Lower lobe of right lung (tissue), 2 donors: ENCODE measurements at regions not wholly inside any gene's neighbourhood (a gene's known extent, or its start where the extent isn't known, plus 50 kb on each side); places are given as distances from the start of the nearest gene placed in this dataset.

Experiments used
- ATAC-seq, 2 donors: fragments of 200-7000 bp; cut with Tn5 transposase; one replicate each; pipeline ENCODE4 v1.9.1; 2020 to 2022; ENCODE audit warnings: mild to moderate bottlenecking in 2 of 2, moderate library complexity in 2 of 2
- DNase-seq: peaks from one replicate; pipeline ENCODE4 v3.0.0-alpha.2; 2020
- H3K27ac ChIP-seq: fragments of 200-600 bp; one replicate; pipeline ENCODE4 v1.8.0; 2022
- H3K27me3 ChIP-seq: fragments of 200-600 bp; one replicate; pipeline ENCODE4 v1.8.0; 2022; ENCODE audit warnings: low read depth
- H3K36me3 ChIP-seq: fragments of 200-600 bp; one replicate; pipeline ENCODE4 v1.8.0; 2022; ENCODE audit warnings: mild to moderate bottlenecking
- H3K4me1 ChIP-seq: fragments of 200-600 bp; one replicate; pipeline ENCODE4 v1.8.0; 2022
- H3K4me3 ChIP-seq: fragments of 200-600 bp; one replicate; pipeline ENCODE4 v1.8.0; 2022; ENCODE audit warnings: mild to moderate bottlenecking
- H3K9me3 ChIP-seq: fragments of 200-600 bp; one replicate; pipeline ENCODE4 v1.8.0; 2022
- intact Hi-C: fragments of 100-400 bp; cut with DNase I; formaldehyde crosslinking; loops from one replicate; pipeline ENCODE4 v1.11.0; 2022
- TF ChIP-seq, protein P1 (sequence below): fragments of 200-600 bp; IDR thresholded peaks from one replicate; pipeline ENCODE4 v1.8.0; 2022; ENCODE audit warnings: antibody characterized with exemption, mild to moderate bottlenecking
- donor health status: DM: no; HTN: yes; CAD: no; lungs with severe emphysema.

DNA sequence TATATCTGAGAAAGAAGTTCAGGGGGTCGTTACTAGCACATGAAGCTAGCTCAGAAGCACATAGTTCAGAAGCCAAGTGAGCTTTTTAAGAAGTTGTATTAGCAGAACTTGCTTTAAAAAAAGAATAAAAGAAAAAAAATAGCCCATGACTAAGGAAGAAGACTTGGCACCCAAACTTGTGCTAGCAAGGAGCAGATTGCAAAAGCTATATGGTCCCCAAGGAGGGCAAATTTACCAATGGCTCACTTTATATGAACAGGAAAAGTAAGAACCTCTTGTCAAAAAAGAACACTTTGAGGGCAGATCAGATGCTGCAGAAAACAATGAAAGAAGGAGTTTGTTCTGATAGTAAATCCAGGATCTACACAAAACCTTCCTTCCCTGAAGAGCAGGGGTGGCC lies 486.5 kb upstream of the ACVR2A start:
- no peaks in the 10 kb centered on the region for H3K36me3 ChIP-seq
- DNase-seq (no peak), ATAC-seq (no peak)
- no peaks in the 10 kb centered on the region for H3K27me3 ChIP-seq
- no peak overlapping the region for H3K27ac ChIP-seq
- H3K9me3 ChIP-seq: no peaks in the 10 kb centered on the region
- TF ChIP-seq, protein P1, sequence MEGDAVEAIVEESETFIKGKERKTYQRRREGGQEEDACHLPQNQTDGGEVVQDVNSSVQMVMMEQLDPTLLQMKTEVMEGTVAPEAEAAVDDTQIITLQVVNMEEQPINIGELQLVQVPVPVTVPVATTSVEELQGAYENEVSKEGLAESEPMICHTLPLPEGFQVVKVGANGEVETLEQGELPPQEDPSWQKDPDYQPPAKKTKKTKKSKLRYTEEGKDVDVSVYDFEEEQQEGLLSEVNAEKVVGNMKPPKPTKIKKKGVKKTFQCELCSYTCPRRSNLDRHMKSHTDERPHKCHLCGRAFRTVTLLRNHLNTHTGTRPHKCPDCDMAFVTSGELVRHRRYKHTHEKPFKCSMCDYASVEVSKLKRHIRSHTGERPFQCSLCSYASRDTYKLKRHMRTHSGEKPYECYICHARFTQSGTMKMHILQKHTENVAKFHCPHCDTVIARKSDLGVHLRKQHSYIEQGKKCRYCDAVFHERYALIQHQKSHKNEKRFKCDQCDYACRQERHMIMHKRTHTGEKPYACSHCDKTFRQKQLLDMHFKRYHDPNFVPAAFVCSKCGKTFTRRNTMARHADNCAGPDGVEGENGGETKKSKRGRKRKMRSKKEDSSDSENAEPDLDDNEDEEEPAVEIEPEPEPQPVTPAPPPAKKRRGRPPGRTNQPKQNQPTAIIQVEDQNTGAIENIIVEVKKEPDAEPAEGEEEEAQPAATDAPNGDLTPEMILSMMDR: no peak
- intact Hi-C loops: no loop called here
- no peak overlapping the region for H3K4me3 ChIP-seq
- H3K4me1 ChIP-seq: no peaks in the 10 kb centered on the region

DNA sequence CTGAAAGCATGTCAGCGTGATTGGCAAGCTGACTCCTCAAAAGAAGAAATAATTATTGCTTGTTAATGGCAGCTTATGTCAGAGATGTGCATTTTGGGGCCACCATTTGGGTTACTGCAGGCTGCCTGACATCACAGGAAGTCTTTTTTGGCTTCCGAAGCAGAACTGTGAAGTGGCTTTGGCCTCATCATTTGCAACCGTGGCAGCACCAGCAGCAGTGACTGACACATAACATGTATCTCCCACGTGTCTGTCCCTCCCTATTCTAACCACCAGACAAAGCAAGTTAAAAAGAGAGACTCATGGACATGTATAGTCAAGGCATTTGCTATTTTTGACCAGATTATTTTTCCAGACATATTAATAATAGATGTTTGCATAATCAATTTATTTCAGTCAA lies 488.7 kb upstream of the ACVR2A start:
- intact Hi-C loops: no loop called here
- H3K4me3 ChIP-seq: no peak overlapping the region
- TF ChIP-seq, protein P1: no peak
- DNase-seq (no peak), ATAC-seq (no peak)
- H3K4me1 ChIP-seq: no peaks in the 10 kb centered on the region
- no peaks in the 10 kb centered on the region for H3K27me3 ChIP-seq
- H3K9me3 ChIP-seq: no peaks in the 10 kb centered on the region
- no peak overlapping the region for H3K27ac ChIP-seq
- H3K36me3 ChIP-seq: no peaks in the 10 kb centered on the region

DNA sequence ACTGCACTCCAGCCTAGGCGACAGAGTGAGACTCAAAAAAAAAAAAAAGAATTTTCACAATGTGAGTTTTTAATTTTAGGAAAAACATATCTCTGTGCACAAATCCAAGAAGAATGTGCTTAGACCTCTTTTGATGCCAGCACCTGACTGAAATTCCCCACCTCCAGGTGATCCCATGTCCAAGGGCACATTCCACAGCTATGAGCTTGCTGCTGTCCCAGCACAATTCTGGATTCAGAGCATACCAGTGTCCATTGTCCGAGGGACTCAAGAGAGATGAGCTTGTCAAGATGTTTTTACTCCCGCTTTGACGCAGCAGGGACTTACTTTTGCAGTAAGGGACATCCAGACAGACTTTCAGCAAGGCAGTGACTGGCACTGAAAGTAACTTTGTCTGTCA lies 489.1 kb upstream of the ACVR2A start:
- DNase-seq: no peak

DNA sequence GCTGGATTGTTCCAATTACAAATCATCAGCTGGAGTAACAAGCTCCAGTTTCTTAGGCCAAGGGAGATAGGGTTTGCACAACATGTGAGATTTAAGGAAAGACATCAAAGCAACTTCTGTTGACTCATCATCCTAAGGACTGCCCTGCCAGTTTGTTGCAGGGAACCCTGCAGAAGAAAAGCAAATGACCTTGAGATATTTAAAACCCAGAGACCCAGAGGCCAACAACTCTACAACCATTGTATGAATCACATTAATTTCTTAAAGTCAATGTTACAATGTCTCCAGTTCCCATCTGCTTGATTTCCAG lies 491.8 kb upstream of the ACVR2A start:
- DNase-seq (no peak), ATAC-seq (no peak)
- no peaks in the 10 kb centered on the region for H3K27me3 ChIP-seq
- TF ChIP-seq, protein P1: no peak
- no peak overlapping the region for H3K27ac ChIP-seq
- H3K4me3 ChIP-seq: no peak overlapping the region
- no peaks in the 10 kb centered on the region for H3K4me1 ChIP-seq
- no peaks in the 10 kb centered on the region for H3K36me3 ChIP-seq
- intact Hi-C loops: no loop called here
- H3K9me3 ChIP-seq: no peaks in the 10 kb centered on the region

More for the DNA sequence above, 489.1 kb upstream of the ACVR2A start:
- ATAC-seq: no peak
- H3K27ac ChIP-seq: no peak overlapping the region
- no peaks in the 10 kb centered on the region for H3K36me3 ChIP-seq
- H3K4me1 ChIP-seq: no peaks in the 10 kb centered on the region
- H3K4me3 ChIP-seq: no peak overlapping the region
- no peaks in the 10 kb centered on the region for H3K9me3 ChIP-seq
- TF ChIP-seq, protein P1: no peak
- no peaks in the 10 kb centered on the region for H3K27me3 ChIP-seq
- intact Hi-C loops: no loop called here

DNA sequence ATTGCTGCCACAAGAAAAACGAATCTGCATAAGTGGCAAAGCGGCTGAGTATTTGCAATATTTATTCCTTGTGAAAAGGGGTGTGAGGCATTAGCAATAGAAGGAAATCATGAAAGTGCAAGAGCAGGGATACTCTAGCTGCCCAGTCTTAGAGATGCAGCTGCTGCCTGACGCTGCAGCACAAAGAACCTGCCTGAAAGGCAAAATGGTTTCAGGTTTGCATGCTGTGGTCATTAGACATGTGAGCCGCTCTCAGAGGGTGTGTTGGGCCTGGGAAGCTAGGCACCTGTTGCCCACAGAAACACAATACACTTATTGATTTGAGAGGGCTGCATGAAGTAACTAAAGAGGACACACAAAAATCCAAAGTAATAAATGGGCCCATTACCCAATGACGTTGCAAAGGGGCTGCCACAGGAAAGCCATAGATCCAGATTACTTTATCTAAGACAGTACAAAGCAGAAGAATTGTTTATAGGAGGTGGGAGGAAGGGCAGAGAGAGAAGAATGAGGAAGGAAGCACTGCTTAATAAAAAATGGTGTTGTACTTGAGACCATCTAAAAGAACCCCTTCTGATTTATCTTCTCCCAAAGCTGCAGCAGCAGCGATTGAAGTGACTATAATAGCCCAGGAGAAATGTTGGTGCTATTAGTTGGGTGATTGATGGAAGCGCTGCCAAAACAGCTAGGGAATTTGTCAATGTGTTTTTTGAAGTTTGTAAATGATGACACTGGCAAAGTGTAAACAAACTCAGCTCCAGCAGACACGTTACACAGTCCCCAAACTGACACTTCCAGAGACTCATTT lies 492.4 kb upstream of the ACVR2A start:
- H3K9me3 ChIP-seq: no peaks in the 10 kb centered on the region
- TF ChIP-seq, protein P1: no peak

More for the DNA sequence above, 492.4 kb upstream of the ACVR2A start:
- intact Hi-C loops: no loop called here
- Histone ChIP-seq H3K27me3 (no peaks in the 10 kb centered on the region), H3K4me1 (no peaks in the 10 kb centered on the region), H3K4me3 (no peak overlapping the region), H3K27ac (no peak overlapping the region), H3K36me3 (no peaks in the 10 kb centered on the region)
- no peak for DNase-seq
- no peak for ATAC-seq
